AG20443 (cell line): ENCODE measurements at regions not wholly inside any gene's neighbourhood (a gene's known extent, or its start where the extent isn't known, plus 50 kb on each side); places are given as distances from the start of the nearest gene placed in this dataset.
"Not testable (repeated sequence)": the region's sequence is repeated elsewhere in the genome, so short reads cannot be mapped to it uniquely, and the experiment has no call there.

Experiments
- DNase-seq: peaks from one replicate; pipeline ENCODE4 v3.0.0; 2012; ENCODE audit warnings: low spot score, mixed read lengths

DNA sequence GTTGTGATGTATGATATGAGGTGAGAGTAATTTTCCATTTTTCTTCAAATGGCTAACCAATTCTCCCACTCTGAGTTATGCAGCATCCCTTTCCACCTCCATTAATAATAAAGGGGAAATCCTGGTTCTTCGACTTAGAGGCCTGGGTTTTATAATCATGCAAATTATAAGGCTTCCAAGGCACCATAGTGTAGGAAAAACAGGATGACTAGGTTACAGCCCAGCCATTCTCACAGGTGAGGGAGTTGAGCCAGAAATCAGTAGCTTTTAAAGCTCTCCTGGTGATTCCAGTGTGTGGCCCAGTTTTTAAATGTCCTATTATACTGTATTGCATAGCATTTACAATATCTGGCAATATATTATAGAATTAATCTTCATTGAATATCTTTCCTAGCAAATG lies 203.1 kb downstream of the ARHGEF9 start:
- DNase-seq = no peak

DNA sequence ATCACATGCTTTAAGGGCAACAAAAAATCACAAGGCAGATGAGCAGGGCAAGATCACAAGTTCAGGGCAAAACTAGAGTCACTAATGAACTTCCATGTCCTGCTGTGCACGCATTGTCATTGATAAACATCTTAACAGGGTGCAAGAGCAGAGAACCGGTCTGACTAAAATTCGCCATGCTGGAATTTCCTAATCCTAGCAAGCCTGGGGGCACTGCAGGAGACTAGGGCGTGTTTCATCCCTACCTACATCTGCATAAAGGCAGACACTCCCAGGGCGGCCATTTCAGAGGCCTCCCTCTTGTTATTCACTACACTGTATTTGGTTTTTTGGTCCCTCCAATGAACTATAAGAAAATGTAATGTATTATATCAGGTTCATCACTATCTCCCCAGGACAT lies 203.6 kb downstream of the ARHGEF9 start:
- DNase-seq = no peak

DNA sequence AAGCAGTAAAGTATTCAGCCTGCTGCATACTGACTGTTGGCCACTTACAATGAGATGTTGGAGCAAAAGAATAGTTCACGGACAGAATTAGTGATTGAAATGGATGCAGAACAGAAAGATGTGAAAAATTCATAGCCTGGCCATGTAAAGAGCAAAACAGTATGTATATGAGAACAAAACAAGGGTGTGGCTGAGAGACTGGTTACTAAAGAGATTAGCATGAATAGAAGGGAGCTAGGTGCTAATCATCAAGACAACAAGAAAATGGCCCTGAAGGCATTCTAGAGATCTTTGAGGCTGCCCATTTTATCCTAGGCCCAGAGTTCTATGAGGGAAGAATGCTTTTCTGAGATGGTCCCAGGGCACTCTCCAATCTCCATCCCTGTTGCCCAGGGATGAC lies 208.5 kb downstream of the ARHGEF9 start:
- DNase-seq = no peak

DNA sequence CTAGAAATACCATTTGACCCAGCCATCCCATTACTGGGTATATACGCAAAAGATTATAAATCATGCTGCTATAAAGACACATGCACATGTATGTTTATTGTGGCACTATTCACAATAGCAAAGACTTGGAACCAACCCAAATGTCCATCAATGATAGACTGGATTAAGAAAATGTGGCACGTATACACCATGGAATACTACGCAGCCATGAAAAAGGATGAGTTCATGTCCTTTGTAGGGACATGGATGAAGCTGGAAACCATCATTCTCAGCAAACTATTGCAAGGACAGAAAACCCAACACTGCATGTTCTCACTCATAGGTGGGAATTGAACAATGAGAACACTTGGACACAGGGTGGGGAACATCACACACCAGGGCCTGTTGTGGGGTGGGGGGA lies 209.3 kb downstream of the ARHGEF9 start:
- DNase-seq = not testable (repeated sequence)

DNA sequence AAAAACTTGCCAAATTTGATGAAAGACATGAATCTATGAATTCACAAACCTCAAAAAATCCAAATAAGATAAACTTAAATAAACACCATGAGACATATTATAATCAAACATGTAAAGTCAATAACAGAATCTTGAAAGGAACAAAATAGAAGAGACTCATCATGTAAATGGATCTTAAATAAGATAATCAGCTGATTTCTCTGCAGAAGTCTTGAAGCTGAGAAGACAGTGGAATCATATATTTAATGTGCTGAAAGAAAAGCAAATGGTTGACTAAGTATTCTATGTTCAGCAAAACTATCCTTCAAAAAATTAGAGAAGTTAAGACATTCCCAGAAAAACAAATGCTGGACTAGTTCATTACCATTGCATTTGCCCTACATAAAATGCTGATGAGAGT lies 215.7 kb upstream of the SPIN4 start:
- no peak for DNase-seq

DNA sequence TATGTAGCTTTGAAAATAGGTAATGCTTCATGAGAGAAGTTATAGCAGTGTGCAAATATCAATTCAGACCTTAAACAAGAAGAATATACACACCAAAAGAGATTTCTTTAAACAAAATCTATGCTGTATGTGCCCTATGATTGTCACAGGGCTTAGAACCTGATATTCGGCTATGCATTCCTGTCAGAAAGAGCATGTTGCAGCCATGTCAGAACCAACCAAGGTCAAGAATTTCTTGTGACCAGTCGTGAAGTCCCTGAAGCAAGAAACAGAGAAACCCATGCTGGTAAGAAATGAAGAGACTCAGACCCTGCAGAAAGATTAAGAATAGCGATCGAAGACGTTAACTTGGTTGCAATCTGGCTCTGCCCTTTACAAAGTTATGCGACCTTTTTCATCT lies 210.3 kb upstream of the SPIN4 start:
- DNase-seq = peak; percentile 6

DNA sequence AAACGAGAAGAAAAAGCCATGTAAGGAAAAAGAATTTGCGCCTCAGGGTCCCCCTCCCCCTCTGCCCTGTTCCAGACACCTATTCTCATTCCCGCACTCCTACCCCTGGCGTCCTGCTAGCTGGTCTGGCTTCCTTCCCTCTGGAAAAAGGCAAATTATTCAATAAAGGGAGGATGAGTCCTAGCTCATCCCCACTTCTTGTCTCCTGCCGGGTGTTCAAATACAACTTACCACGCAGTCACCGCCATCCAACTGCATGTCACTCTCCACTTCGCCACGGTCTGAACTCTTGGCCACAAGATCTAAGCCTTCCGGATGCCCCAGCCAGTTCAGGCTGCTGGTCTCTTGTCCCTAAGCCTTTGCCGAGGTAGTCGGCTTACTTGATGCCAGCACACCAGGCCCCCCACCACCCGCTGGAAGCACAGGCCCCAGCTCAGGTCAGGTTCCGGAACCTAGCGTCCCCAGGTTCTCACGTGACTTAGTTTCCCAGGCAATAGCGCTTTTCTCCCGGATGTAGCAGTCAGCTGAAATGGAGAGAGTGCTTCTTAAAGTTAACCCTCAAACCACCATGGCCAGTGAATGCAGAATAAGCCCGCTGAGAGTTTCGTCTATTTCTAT lies 209.6 kb upstream of the SPIN4 start:
- peak; percentile 72 for DNase-seq

DNA sequence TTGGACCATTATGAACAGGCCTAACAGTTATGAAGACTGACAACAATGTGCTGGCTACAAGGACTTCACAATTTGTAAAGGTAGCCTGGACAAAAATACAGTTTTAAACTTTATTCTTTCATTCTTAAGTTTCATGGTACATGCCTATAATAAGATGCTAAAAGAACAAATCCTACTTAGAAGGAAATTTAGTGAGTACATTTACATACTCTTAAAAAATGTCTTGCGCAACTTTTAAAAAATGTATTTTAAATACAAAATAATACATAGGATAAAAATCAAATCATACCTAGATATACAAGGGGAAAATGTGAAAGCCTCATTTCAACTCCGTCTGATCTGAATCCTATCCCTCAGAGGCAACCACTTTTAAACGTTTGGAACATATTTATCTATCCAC lies 200.7 kb upstream of the SPIN4 start:
- no peak for DNase-seq

DNA sequence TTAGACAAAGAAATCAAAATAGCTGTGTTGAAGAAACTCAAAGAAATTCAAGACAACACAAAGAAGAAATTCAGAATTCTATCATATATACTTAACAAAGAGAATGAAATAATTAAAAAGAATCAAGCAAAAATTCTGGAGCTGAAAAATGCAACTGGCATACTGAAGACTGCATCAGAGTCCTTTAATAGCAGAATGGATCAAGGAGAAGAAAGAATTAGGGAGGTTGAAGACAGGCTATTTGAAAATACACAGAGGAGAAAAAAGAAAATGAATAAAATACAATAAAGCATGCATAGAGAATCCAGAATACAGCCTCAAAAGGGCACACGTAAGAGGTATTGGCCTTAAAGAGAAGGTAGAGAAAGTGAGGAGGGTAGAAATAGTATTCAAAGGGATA lies 179.5 kb upstream of the SPIN4 start:
- DNase-seq = no peak

DNA sequence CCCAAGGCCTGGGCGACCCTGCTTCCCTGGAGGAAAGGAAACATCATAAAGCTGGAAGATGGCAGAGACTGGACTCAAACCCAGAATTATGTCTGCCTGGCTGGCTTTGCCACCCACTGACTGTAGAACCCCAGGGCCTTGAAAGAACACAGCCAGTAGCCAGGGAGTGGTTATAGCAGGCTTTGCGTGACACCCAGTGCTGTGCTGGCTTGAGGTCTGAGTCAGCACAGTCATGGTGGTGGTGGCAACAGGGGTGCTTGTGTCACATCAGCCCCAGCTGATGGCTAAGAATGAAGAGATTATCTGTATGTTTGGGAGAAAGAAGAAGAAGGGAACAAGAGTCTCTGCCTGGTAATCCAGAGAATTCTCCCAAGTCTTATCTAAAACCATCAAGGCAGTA lies 178.8 kb upstream of the SPIN4 start:
- DNase-seq = no peak

DNA sequence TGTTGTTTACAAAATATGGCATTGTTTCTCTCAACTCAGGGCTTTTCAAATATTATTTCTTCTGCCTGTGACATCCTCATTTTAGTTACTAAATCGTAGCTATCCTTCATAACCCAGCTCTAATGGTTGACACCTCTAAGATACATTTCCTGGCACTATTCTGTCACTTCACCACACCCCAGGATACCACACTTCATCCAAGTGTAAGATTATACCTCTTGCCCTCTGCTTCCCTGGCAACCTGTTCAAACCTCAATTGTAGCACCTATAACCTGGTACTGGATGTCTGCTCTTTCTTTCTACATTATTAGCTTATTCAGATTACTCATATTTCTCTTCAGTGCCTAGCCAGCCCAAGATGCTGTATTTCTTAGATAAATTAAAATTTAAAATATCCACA lies 175.7 kb upstream of the SPIN4 start:
- DNase-seq = no peak

DNA sequence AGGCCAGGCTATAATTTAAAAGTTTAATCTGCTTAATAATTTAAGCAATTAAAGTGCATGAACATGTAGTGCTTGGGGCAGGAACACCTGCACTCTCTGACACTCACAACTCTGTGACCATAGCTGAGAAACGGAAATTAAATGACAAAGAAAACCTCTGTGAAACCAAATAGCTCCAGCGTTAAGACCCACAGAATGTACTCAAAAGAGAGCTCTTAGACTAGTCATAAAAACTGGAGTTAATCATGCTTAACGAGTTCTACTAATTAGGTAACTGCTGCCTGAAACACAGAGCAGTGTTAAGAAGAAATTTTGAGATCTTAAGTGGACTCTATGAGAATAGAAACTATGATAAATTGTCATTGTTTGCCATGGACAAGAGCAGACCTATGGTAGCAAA lies 174.4 kb upstream of the SPIN4 start:
- no peak for DNase-seq

DNA sequence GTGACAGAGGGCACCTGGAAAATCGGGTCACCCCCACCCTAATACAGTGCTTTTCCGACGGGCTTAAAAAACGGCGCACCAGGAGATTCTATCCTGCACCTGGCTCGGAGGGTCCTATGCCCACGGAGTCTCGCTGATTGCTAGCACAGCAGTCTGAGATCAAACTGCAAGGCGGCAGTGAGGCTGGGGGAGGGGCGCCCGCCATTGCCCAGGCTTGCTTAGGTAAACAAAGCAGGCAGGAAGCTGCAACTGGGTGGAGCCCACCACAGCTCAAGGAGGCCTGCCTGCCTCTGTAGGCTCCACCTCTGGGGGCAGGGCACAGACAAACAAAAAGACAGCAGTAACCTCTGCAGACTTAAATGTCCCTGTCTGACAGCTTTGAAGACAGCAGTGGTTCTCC lies 168.2 kb upstream of the SPIN4 start:
- not testable (repeated sequence) for DNase-seq

DNA sequence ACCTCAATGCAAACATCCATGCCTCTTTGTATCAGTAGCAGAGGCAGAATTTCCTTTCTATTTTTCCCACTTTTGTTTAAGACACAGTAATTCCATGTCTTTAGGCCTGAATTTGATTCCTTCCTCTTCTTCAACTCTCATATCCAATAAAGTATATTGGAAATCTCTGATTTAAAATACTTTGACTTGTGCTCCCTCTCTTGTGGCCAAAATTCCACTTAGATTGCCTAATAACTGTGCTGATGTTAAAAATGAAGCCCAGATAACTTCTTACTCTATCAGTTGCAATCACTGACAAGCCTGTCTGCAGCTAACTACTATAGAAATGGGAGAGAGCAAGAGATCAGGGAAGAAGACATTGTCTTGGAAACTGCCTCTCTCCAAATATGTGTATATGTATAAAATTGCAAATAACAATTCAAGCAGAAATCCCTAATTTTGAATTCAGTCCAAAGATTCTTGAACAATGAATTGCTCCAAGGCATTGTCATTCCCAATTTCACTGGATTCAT lies 163.5 kb upstream of the SPIN4 start:
- no peak for DNase-seq

DNA sequence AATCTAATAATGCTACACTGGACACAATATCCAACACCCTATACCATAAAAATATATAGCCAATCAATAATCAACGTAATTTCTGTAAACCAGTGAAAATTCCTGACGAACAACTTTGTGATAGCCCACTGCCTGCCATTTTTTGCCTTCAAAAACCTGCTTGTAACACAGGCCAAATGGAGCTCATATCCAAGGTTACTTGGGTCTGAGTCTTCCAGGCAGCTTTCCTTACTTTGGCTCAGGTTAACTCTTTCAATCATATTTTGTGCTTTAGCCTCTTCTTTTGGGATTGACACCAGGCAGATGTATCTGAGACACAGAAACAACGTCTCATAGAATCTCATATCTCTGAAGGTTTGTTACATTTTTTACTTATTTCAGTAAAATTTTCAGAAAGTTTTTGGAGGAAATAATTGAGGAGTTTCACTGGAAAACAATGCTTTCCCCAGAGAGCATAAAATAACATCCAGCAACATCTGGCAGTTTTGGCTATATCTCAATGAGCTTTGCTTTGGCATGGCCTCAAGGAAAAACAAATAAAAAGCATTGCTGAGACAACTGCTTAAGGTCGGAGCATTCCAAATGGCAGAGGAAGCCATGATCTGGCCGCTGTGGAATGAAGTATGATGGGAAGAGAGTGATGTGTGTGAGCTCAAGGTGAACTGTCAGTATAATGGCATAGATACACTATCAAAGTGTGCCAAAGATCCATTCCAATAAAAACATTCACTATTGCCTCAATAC lies 162.9 kb upstream of the SPIN4 start:
- DNase-seq = peak; percentile 57

DNA sequence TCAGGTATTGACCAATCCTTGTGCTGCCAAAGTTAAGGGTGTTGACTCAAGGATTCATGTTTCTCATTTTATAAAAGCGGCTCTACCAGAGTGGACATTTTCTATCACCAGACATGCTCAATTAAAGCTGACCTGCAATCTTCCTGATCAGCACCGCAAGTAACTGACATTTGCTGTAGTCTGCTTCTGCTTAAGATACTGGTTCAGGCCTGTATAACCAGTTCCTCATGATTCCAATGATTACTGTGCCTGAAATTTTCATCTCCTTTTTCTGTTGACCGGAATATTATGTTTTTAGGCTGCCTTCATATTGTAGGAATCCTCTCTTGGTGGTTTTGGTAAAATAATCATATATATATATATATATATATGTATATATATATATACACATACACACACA lies 160.2 kb upstream of the SPIN4 start:
- no peak for DNase-seq

DNA sequence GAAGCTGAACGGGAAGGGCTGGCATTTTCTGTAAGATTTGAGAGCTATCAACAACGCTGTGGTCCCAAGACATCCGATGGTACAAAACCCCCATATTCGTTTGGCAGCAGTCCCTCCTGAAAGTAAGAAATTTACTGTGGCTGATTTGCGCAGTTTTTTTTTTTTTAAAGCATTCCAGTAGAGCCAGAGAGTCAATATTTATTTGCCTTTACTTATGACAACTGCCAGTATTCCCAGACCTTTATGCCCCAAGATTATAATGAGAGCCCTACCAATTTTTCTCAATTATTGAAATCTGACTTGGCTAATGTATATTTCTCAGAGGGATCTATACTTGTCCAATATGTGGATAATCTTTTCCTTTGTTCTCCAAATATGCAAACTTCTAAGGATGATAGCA lies 157.5 kb upstream of the SPIN4 start:
- DNase-seq = no peak

DNA sequence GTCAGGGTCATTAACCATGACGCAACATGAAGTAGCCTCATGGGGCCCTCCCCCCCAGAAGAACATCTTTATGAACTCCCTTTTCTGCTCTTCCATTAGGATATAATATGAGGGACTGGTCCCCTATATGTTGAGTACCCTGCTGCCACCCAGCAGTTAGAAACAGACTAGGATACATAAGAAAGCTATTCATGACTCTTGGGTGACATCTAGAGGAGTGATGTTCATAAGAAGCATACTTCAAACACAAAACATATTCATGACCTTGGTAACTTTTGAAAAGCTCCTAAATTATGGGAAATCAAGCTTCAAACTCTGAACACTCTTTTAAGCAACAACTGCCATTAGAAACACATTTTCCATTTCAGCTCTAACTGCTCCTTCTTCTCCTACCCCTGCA lies 155.2 kb upstream of the SPIN4 start:
- no peak for DNase-seq

DNA sequence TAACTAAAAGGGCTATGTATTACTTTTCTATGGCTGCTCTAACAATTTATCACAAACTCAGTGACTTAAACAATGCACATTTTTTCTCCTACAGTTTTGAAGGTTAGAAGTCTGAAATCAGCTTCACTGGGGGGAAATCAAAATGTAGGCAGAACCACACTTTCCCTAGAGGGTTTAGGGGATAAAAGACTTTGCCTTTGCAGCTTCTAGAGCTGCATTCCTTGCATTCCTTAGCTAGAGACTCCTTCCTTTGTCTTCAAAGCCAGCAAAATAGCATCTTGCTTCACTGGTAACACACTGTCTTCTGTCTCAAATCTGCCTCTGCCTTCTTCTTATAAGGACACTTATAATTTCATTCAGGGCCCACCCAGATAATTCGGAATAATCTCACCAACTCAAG lies 152.4 kb upstream of the SPIN4 start:
- peak; percentile 29 for DNase-seq

DNA sequence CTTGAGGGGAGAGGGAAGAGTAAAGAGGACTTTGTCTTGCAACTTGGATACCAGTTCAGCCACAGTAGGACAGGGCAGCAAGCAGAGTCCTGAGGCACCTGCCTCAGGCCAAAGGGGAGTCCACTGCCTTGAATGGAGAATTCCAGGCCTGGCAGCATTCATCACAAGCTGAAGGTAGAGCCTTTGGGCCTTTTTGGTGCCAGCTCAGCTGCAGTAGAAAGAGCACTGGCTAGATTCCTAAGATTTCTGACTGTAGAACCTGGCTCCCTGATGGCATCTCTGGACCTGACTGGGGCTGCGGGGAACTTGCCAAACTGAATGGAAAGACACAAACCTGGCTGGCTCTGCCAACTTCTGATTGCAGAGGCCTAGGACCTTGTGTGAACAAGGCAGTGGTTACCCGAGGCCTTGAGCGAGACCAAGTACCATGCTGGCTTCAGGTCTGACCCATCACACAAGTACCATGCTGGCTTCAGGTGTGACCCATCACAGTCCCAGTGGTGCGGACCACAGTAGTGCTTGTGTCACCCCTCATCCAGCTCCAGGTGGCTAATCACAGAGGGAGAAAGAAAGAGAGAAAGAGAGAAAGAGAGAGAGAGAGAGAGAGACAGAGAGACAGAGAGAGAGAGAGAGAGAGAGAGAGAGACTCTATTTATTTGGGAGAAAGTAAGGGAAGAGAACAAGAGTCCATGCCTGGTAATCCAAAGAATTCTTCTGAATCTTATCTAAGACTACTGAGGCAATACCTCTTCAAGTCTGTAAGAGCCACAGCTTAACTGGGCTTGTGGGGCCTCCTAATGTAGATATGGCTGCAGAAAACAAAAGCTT lies 137.6 kb upstream of the SPIN4 start:
- no peak for DNase-seq

DNA sequence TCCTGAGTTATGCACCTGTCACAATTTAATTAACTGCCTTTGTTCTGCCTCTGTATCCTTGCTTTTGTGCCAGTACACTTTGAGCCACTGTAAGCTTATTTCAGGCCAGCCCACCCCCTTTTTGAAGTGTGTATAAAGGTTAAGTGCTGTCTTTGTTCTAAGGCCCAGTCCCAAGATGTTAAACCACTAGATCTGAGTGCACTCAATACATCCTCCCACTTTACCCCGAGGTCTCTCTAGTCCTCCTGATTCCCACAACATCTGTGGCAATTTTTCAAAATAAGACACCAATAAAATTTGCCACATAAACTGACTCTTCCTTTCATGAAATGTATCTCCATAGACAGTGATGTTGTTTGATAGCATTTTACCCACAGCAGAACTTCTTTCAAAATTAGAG lies 124.1 kb upstream of the SPIN4 start:
- no peak for DNase-seq

DNA sequence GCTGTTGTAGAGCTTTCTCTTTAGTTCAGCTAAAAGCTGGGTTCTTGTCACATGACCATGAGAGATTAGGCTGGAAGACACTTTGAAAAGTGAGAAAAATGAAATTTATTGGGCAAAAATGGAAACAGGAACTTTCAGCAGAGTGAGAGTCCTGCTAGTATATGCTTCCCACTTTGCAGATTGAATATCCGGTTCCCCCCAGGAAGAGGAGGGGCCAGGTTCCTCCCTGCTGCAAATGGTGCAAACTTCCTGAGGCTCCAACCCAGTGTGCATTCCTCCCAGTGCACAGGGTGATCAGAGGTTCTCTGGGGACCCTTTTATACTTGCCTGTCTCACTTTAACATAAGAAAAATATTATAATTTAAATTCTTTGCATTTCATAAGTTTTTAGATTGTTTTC lies 119.9 kb upstream of the SPIN4 start:
- no peak for DNase-seq

DNA sequence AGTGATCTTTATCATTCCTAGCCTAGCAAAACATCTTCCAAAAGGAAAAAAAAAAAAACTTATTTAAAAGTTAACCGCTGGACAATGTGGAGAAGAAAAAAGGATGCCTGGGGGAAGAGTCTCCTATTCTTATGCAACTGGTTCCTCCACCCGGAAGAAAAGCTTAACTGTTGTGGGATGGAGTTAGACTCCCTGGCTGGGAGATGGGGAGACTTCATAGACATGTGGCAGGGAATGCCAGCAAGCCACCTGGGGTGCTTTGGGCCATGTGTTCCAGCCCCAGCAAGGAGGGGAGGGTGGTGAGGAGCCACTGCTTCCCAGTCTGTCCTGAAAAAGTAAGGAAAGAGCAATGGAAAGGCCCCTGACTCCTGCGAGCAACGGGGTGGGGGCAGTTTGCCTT lies 119.4 kb upstream of the SPIN4 start:
- no peak for DNase-seq
